BJ (cell line): ENCODE measurements at regions not wholly inside any gene's neighbourhood (a gene's known extent, or its start where the extent isn't known, plus 50 kb on each side); places are given as distances from the start of the nearest gene placed in this dataset.

Experiments
- CTCF ChIA-PET: fragments of 350-600 bp; formaldehyde crosslinking; extraction: SDS; loops from one replicate; lab custom pipeline; 2021; ENCODE audit warnings: antibody characterized with exemption, inconsistent platforms; lab: Yijun Ruan, JAX
- POLR2A ChIA-PET: fragments of 300-600 bp; sonication (Branson Sonifier 250); formaldehyde crosslinking; extraction: SDS; loops from one replicate; lab custom pipeline; 2021; ENCODE audit warnings: antibody characterized with exemption; lab: Charles Lee
- DNase-seq: peaks from one replicate; pipeline ENCODE4 v3.0.0-alpha.2; 2011; ENCODE audit warnings: low read depth
- H3K27me3 ChIP-seq: 2 replicates; pipeline ENCODE4 v1.6.0; 2011; ENCODE audit warnings: low read length; ENCODE audit not compliant: control insufficient read depth, insufficient read depth
- H3K36me3 ChIP-seq: 2 replicates; pipeline ENCODE4 v1.5.1; 2011; ENCODE audit warnings: low read length; ENCODE audit not compliant: control insufficient read depth, insufficient read depth
- H3K4me3 ChIP-seq: 2 replicates; pipeline ENCODE4 v1.5.1; 2011; ENCODE audit warnings: low read depth, mild to moderate bottlenecking, control low read depth, low read length
- TF ChIP-seq, protein P1 (sequence below): IDR thresholded peaks from 2 replicates; pipeline ENCODE4 v1.5.1; 2011; ENCODE audit warnings: low read depth, mild to moderate bottlenecking, control low read depth, inconsistent platforms, low read length, moderate library complexity; ENCODE audit not compliant: insufficient read depth

DNA sequence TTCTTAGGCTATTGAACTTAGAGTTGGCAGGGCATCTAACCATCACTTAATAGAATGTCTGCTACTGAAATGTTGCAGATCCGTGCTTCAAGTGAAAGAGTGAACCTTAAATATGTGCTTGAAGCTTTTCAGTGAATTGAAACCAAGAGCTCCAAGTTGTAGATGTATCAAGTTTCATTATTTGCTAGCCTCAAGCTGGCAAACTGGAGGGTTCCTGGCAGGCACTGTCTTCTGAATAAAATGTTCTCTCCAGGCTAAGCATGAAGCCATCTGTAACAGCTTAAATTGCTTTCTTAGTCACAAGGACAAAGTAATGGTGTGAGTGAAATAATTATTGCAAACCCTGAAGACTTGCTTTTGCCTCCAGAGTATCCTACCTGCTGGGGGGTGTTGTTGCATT lies 415.0 kb upstream of the SPRY2 start:
- no peak overlapping the region for H3K4me3 ChIP-seq
- POLR2A ChIA-PET: no interaction called here
- no peak for DNase-seq
- no peaks in the 10 kb centered on the region for H3K27me3 ChIP-seq
- H3K36me3 ChIP-seq: no peaks in the 10 kb centered on the region
- CTCF ChIA-PET: no interaction called here
- TF ChIP-seq, protein P1, sequence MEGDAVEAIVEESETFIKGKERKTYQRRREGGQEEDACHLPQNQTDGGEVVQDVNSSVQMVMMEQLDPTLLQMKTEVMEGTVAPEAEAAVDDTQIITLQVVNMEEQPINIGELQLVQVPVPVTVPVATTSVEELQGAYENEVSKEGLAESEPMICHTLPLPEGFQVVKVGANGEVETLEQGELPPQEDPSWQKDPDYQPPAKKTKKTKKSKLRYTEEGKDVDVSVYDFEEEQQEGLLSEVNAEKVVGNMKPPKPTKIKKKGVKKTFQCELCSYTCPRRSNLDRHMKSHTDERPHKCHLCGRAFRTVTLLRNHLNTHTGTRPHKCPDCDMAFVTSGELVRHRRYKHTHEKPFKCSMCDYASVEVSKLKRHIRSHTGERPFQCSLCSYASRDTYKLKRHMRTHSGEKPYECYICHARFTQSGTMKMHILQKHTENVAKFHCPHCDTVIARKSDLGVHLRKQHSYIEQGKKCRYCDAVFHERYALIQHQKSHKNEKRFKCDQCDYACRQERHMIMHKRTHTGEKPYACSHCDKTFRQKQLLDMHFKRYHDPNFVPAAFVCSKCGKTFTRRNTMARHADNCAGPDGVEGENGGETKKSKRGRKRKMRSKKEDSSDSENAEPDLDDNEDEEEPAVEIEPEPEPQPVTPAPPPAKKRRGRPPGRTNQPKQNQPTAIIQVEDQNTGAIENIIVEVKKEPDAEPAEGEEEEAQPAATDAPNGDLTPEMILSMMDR: no peak

DNA sequence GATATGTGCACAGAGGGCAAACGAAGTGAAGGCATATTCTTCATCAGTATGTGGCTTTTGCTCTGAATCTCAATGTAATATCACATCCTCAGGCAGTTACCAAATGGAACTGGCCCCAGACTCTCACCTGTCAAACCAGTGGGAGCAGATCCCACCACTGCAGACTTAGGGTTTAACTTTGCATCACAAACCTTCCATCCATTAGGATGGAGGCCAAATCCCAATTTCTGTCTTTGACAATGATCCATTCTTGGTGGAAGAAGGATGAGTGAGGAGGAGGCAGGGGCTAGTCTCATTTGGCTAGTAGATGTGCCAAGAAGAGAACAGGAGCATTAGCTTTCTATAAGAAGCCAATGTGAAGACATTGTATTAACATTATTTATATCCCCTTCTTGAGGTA lies 413.5 kb upstream of the SPRY2 start:
- Histone ChIP-seq H3K4me3 (no peak overlapping the region), H3K36me3 (no peaks in the 10 kb centered on the region), H3K27me3 (no peaks in the 10 kb centered on the region)
- ChIA-PET POLR2A (no interaction called here), CTCF (no interaction called here)
- no peak for DNase-seq
- TF ChIP-seq, protein P1: no peak

DNA sequence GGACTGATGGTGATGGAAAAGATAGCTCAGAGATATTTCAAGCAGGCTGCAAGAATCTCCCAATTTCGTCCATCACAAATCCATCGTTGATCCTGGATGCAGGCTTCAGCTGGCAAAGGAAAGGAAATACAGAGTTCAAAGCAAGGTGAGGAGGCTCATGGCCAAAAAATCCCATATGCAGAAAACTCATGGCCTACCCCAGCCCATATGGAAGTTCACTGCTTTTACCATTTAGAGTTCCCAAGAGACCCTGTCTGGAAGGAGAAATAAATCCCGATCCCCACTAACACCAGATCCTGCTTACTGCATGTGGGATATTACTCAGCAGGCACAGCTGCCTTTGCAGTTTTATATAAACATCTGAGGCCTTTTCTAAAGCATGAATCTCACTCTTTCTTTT lies 412.9 kb upstream of the SPRY2 start:
- no peaks in the 10 kb centered on the region for H3K36me3 ChIP-seq
- TF ChIP-seq, protein P1: no peak
- ChIA-PET POLR2A (no interaction called here), CTCF (no interaction called here)
- no peak overlapping the region for H3K4me3 ChIP-seq
- DNase-seq: no peak
- H3K27me3 ChIP-seq: no peaks in the 10 kb centered on the region

DNA sequence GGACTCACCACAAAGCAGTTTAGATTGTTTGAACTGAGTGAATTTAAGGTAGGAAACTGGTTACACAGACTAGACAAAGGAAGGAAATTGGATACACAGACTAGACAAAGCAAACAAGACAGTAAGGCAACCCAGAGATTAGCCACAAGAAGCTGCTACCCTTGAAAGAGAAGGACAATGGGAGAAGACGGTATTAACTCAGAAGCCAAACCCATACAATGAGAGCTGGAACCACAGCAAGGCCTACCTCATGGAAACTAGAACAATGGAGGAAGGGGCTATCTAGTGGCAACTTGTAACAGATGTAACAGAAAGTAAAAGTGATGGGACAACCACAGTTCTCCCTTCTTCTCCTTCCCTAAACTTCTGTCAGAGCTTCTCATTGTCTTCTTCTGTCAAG lies 410.9 kb upstream of the SPRY2 start:
- Histone ChIP-seq H3K36me3 (no peaks in the 10 kb centered on the region), H3K4me3 (no peak overlapping the region), H3K27me3 (no peaks in the 10 kb centered on the region)
- DNase-seq: no peak
- TF ChIP-seq, protein P1: no peak
- CTCF ChIA-PET: interaction anchor here (0.8 kb wide), 1 partner anchor 14 kb away, joined by 3 read pairs; no protein-coding TSS in a partner anchor
- POLR2A ChIA-PET: no interaction called here

DNA sequence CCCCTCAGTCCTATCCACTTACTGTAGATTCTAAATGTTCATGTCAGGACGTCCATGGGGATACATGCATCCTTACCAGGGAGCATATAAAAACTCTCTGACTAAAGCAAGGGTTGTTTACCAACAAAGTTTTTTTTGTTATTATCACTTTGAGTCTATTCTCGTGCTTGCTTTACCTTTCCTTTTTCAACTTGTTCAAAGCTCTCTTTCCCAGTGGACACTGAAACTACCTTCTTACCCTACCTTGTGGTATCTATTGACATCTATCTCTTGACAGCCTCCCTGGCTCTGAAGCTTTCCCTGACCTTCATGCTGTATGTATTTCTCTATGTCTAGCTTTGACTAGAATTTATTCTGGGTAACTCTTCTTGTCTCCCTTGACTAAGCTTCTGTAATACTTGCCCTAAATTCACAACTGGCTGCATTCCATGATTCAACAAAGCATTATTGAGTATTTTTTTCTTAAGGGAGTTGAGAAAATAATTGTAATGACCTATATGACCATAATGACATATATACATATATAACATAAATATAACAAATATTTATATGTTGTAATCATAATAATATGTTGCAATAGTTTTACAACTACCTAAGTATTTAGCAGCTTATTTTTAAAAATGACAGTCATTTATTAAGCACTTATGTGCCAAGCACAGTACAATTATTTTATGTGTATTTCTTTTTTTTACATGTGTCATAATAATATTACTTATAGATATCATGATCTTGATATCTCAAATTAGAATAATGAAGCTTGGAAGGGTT lies 403.4 kb upstream of the SPRY2 start:
- Histone ChIP-seq H3K36me3 (no peaks in the 10 kb centered on the region), H3K4me3 (no peak overlapping the region), H3K27me3 (no peaks in the 10 kb centered on the region)
- DNase-seq: no peak
- ChIA-PET POLR2A (no interaction called here), CTCF (no interaction called here)
- TF ChIP-seq, protein P1: no peak
